A549 (cell line): ENCODE measurements at regions not wholly inside any gene's neighbourhood (a gene's known extent, or its start where the extent isn't known, plus 50 kb on each side); places are given as distances from the start of the nearest gene placed in this dataset.

Experiments used
- ATAC-seq, 2 experiments: fragments of 200-7000 bp in 1 of 2; fragments of >200 bp in 1 of 2; cut with Nextera tagmentation in 1 of 2; cut with Tn5 transposase in 1 of 2; 3 replicates each; pipeline versions ENCODE4 v1.8.0 to v1.9.1; 2018 to 2020; ENCODE audit warnings: mild to moderate bottlenecking in 1 of 2, moderate library complexity in 1 of 2
- CTCF ChIA-PET: fragments of 300-600 bp; sonication (Branson Sonifier 250); formaldehyde crosslinking; extraction: SDS; loops from one replicate; lab custom pipeline; 2021; ENCODE audit warnings: antibody characterized with exemption, inconsistent platforms; lab: Yijun Ruan, JAX
- POLR2A ChIA-PET: fragments of 350-600 bp; formaldehyde crosslinking; extraction: SDS; loops from one replicate; lab custom pipeline; 2021; ENCODE audit warnings: antibody characterized with exemption, inconsistent platforms; lab: Yijun Ruan, JAX
- DNase-seq, 2 experiments: peaks; one replicate each; pipeline versions ENCODE4 v3.0.0 to v3.0.0-alpha.2; 2011 to 2016; ENCODE audit warnings: low read depth in 1 of 2, low spot score in 1 of 2
- FAIRE-seq: peaks from 2 replicates; lab custom pipeline; 2011; peaks lifted over from hg19 to GRCh38; lab: Jason Lieb, UNC
- H3K27ac ChIP-seq, 2 experiments: fragments of >200 bp; sonication (Bioruptor Twin); formaldehyde crosslinking; 3 replicates each; pipeline ENCODE4 v1.5.1; 2016 to 2017
- H3K4me1 ChIP-seq: fragments of >200 bp; sonication (Bioruptor Twin); formaldehyde crosslinking; 3 replicates; pipeline ENCODE4 v1.6.1; 2016
- H3K4me2 ChIP-seq: fragments of >200 bp; sonication (Bioruptor Twin); formaldehyde crosslinking; 3 replicates; pipeline ENCODE4 v1.6.1; 2016
- H3K4me3 ChIP-seq: fragments of >200 bp; sonication (Bioruptor Twin); formaldehyde crosslinking; 3 replicates; pipeline ENCODE4 v1.5.1; 2016
- H3K9me3 ChIP-seq: fragments of >200 bp; sonication (Bioruptor Twin); formaldehyde crosslinking; 3 replicates; pipeline ENCODE4 v1.6.1; 2016
- BHLHE40 ChIP-seq: IDR thresholded peaks from 2 replicates; pipeline ENCODE4 v1.6.1; 2012; ENCODE audit warnings: low read depth, low read length, inconsistent platforms
- CBX8 ChIP-seq: fragments of 200-600 bp; sonication (generic); IDR thresholded peaks from 2 replicates; pipeline ENCODE4 v1.6.1; 2016
- CHD4 ChIP-seq: fragments of 200-600 bp; sonication (generic); IDR thresholded peaks from 2 replicates; pipeline ENCODE4 v1.6.1; 2016; ENCODE audit warnings: antibody characterized with exemption, mild to moderate bottlenecking, borderline replicate concordance
- EHF ChIP-seq: fragments of 250-450 bp; sonication (Bioruptor Pico); IDR thresholded peaks from 2 replicates; pipeline ENCODE4 v1.5.0; 2020; ENCODE audit warnings: mild to moderate bottlenecking
- EHMT2 ChIP-seq: fragments of 200-600 bp; sonication (generic); IDR thresholded peaks from 2 replicates; pipeline ENCODE4 v1.6.1; 2016; ENCODE audit warnings: antibody characterized with exemption, low read depth, mild to moderate bottlenecking, moderate library complexity
- HOXA7 ChIP-seq: fragments of 250-450 bp; sonication (Bioruptor Pico); IDR thresholded peaks from 2 replicates; pipeline ENCODE4 v1.5.0; 2020; ENCODE audit warnings: mild to moderate bottlenecking, moderate library complexity
- HOXB5 ChIP-seq: fragments of 250-450 bp; sonication (Bioruptor Pico); IDR thresholded peaks from 2 replicates; pipeline ENCODE4 v1.5.0; 2020; ENCODE audit warnings: mild to moderate bottlenecking, moderate library complexity
- JUN ChIP-seq, 2 experiments: fragments of >200 bp; sonication (Bioruptor Twin); formaldehyde crosslinking; IDR thresholded peaks; 2 replicates in 1 of 2; 3 replicates in 1 of 2; pipeline ENCODE4 v1.6.1; 2016 to 2017
- JUNB ChIP-seq: fragments of >200 bp; sonication (Bioruptor Twin); formaldehyde crosslinking; IDR thresholded peaks from 2 replicates; pipeline ENCODE4 v1.6.1; 2016
- KDM5A ChIP-seq: fragments of 200-600 bp; sonication (generic); IDR thresholded peaks from 2 replicates; pipeline ENCODE4 v1.6.1; 2016; ENCODE audit warnings: antibody characterized with exemption, mild to moderate bottlenecking
- NFE2L2 ChIP-seq: fragments of 150-350 bp; conservative IDR thresholded peaks from 2 replicates; pipeline ENCODE4 v1.6.1; 2014; ENCODE audit warnings: low read length
- NPAS2 ChIP-seq: fragments of 250-450 bp; sonication (Bioruptor Pico); IDR thresholded peaks from 2 replicates; pipeline ENCODE4 v1.8.0; 2022; ENCODE audit warnings: mild to moderate bottlenecking, moderate library complexity, borderline replicate concordance
- NR3C1 ChIP-seq: fragments of >200 bp; sonication (Bioruptor Twin); formaldehyde crosslinking; IDR thresholded peaks from 3 replicates; pipeline ENCODE4 v1.6.1; 2017
- PHF8 ChIP-seq: fragments of 200-600 bp; sonication (generic); IDR thresholded peaks from 2 replicates; pipeline ENCODE4 v1.6.1; 2016; ENCODE audit warnings: low read depth, mild to moderate bottlenecking, antibody characterized with exemption, moderate library complexity, borderline replicate concordance
- POLR2A ChIP-seq: IDR thresholded peaks from 2 replicates; pipeline ENCODE4 v1.6.1; 2012; ENCODE audit warnings: mild to moderate bottlenecking, low read length
- RAD21 ChIP-seq, 2 experiments: fragments of >200 bp in 1 of 2; sonication (Bioruptor Twin) in 1 of 2; formaldehyde crosslinking in 1 of 2; IDR thresholded peaks in 1 of 2; conservative IDR thresholded peaks in 1 of 2; 2 replicates in 1 of 2; 3 replicates in 1 of 2; pipeline ENCODE4 v1.6.1; 2012 to 2018; ENCODE audit warnings: inconsistent platforms in 1 of 2
- RARB ChIP-seq: fragments of 250-450 bp; sonication (Bioruptor Pico); IDR thresholded peaks from 2 replicates; pipeline ENCODE4 v1.8.0; 2021; ENCODE audit warnings: mild to moderate bottlenecking, moderate library complexity
- RCOR1 ChIP-seq: fragments of 150-350 bp; IDR thresholded peaks from 2 replicates; pipeline ENCODE4 v1.6.1; 2014; ENCODE audit warnings: antibody characterized with exemption, low read length, low read depth
- RFX5 ChIP-seq: fragments of 450-650 bp; IDR thresholded peaks from 2 replicates; pipeline ENCODE4 v1.7.1; 2014; ENCODE audit warnings: antibody characterized with exemption, mild to moderate bottlenecking, moderate library complexity
- TFCP2L1 ChIP-seq: fragments of 250-450 bp; sonication (Bioruptor Pico); IDR thresholded peaks from 2 replicates; pipeline ENCODE4 v1.5.0; 2021; ENCODE audit warnings: mild to moderate bottlenecking
- ZC3H11A ChIP-seq: fragments of 450-650 bp; IDR thresholded peaks from 2 replicates; pipeline ENCODE4 v1.6.1; 2014; ENCODE audit warnings: antibody characterized with exemption, mild to moderate bottlenecking
- ZNF302 ChIP-seq: fragments of 250-450 bp; sonication (Bioruptor Pico); IDR thresholded peaks from 2 replicates; pipeline ENCODE4 v1.9.0; 2021; ENCODE audit warnings: inconsistent platforms, mild to moderate bottlenecking, moderate library complexity
- WGBS: methylation state at CpG from one replicate; pipeline ENCODE4 v1.1.6; 2017; ENCODE audit errors: missing lambda C conversion rate; 5-methylcytosine and 5-hydroxymethylcytosine counted together
- TF ChIP-seq, protein P1 (sequence below): fragments of >200 bp; sonication (Bioruptor Twin); formaldehyde crosslinking; IDR thresholded peaks from 3 replicates; pipeline ENCODE4 v1.5.1; 2016
- TF ChIP-seq, protein P2 (sequence below): IDR thresholded peaks from 2 replicates; pipeline ENCODE4 v1.6.1; 2012
- TF ChIP-seq, protein P3 (sequence below): fragments of 200-600 bp; sonication (generic); IDR thresholded peaks from 2 replicates; pipeline ENCODE4 v1.6.1; 2016; ENCODE audit warnings: antibody characterized with exemption, mild to moderate bottlenecking, moderate library complexity
- TF ChIP-seq, protein P4 (sequence below): fragments of 150-350 bp; IDR thresholded peaks from 2 replicates; pipeline ENCODE4 v1.6.1; 2014; ENCODE audit warnings: low read depth, mild to moderate bottlenecking, low read length

DNA sequence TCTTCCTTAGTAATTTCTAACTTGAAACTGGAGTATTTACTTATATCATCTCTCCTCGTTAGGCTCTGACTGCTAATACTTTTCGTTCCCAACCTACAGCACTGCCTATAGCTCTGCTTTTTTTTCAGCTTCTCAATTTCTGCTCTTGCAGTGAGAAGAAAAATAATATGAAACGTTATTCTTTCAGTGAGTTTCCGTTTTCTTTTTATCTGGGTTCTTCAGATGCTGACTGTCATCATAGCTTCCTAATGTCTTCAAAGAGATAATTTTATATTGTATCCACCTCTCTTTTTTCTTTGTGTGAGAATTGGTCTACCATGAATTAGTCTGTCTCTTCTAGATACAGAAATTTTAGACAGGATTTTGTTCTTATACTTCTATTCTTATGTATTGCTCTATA, 454.9 kb downstream of the LMO7 start:
- TF ChIP-seq NR3C1: no peak
- no peak for TF ChIP-seq JUN (IDR thresholded peaks at IDR 0.05)
- TF ChIP-seq POLR2A: no peak
- TF ChIP-seq JUNB: no peak
- TF ChIP-seq EHMT2: no peak
- TF ChIP-seq ZNF302 (CRISPR knock-in tag): no peak
- no peak for TF ChIP-seq NFE2L2
- TF ChIP-seq HOXA7 (CRISPR knock-in tag): no peak
- TF ChIP-seq, protein P1, sequence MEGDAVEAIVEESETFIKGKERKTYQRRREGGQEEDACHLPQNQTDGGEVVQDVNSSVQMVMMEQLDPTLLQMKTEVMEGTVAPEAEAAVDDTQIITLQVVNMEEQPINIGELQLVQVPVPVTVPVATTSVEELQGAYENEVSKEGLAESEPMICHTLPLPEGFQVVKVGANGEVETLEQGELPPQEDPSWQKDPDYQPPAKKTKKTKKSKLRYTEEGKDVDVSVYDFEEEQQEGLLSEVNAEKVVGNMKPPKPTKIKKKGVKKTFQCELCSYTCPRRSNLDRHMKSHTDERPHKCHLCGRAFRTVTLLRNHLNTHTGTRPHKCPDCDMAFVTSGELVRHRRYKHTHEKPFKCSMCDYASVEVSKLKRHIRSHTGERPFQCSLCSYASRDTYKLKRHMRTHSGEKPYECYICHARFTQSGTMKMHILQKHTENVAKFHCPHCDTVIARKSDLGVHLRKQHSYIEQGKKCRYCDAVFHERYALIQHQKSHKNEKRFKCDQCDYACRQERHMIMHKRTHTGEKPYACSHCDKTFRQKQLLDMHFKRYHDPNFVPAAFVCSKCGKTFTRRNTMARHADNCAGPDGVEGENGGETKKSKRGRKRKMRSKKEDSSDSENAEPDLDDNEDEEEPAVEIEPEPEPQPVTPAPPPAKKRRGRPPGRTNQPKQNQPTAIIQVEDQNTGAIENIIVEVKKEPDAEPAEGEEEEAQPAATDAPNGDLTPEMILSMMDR: no peak
- no peak for TF ChIP-seq TFCP2L1 (CRISPR knock-in tag)
- TF ChIP-seq CBX8: no peak
- TF ChIP-seq RCOR1: no peak
- TF ChIP-seq, protein P2, sequence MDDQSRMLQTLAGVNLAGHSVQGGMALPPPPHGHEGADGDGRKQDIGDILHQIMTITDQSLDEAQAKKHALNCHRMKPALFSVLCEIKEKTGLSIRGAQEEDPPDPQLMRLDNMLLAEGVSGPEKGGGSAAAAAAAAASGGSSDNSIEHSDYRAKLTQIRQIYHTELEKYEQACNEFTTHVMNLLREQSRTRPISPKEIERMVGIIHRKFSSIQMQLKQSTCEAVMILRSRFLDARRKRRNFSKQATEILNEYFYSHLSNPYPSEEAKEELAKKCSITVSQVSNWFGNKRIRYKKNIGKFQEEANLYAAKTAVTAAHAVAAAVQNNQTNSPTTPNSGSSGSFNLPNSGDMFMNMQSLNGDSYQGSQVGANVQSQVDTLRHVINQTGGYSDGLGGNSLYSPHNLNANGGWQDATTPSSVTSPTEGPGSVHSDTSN: no peak
- WGBS: 26% methylated on average over 4 of the region's 4 CpGs
- ATAC-seq: no peak
- no peak overlapping the region for H3K4me2 ChIP-seq
- no peak overlapping the region for H3K4me3 ChIP-seq
- no peak overlapping the region for H3K27ac ChIP-seq
- H3K9me3 ChIP-seq: no peaks in the 10 kb centered on the region
- no peak for FAIRE-seq
- DNase-seq: no peak
- no peaks in the 10 kb centered on the region for H3K4me1 ChIP-seq
- CTCF ChIA-PET: interaction anchor here (0.6 to 1.1 kb wide), 2 partner anchors 333 to 788 kb away, joined by 4 read pairs; no protein-coding TSS in a partner anchor
- POLR2A ChIA-PET: no interaction called here

DNA sequence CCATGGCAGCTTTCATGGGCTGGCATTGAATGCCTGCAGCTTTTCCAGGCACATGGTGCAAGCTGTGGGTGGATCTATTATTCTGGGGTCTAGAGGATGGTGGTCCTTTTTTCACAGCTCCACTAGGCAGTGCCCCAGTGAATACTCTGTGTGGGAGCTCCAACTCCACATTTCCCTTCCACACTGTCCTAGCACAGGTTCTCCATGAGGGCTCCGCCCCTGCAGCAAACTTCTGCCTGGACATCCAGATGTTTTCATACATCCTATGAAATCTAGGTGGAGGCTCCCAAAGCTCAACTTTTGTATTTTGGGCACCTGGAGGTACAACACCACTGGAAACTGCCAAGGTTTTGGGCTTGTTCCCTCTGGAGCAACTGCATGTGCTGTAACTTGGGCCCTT, 450.6 kb downstream of the LMO7 start:
- no peak for FAIRE-seq
- Histone ChIP-seq H3K4me1 (no peaks in the 10 kb centered on the region), H3K9me3 (no peaks in the 10 kb centered on the region), H3K27ac (no peak overlapping the region), H3K4me2 (no peak overlapping the region), H3K4me3 (no peak overlapping the region)
- TF ChIP-seq ZC3H11A: no peak
- no peak for TF ChIP-seq PHF8
- TF ChIP-seq POLR2A: no peak
- TF ChIP-seq CHD4: no peak
- TF ChIP-seq TFCP2L1 (CRISPR knock-in tag): no peak
- TF ChIP-seq KDM5A: no peak
- no peak for TF ChIP-seq EHF
- TF ChIP-seq RAD21 (conservative IDR thresholded peaks at IDR 0.05 in 1 of 2, IDR thresholded peaks at IDR 0.05 in 1 of 2): no peak
- no peak for TF ChIP-seq ZNF302 (CRISPR knock-in tag)
- TF ChIP-seq HOXB5: no peak
- no peak for TF ChIP-seq NPAS2 (CRISPR knock-in tag)
- no peak for TF ChIP-seq CBX8
- no peak for TF ChIP-seq RFX5
- no peak for TF ChIP-seq RARB (CRISPR knock-in tag)
- TF ChIP-seq, protein P3, sequence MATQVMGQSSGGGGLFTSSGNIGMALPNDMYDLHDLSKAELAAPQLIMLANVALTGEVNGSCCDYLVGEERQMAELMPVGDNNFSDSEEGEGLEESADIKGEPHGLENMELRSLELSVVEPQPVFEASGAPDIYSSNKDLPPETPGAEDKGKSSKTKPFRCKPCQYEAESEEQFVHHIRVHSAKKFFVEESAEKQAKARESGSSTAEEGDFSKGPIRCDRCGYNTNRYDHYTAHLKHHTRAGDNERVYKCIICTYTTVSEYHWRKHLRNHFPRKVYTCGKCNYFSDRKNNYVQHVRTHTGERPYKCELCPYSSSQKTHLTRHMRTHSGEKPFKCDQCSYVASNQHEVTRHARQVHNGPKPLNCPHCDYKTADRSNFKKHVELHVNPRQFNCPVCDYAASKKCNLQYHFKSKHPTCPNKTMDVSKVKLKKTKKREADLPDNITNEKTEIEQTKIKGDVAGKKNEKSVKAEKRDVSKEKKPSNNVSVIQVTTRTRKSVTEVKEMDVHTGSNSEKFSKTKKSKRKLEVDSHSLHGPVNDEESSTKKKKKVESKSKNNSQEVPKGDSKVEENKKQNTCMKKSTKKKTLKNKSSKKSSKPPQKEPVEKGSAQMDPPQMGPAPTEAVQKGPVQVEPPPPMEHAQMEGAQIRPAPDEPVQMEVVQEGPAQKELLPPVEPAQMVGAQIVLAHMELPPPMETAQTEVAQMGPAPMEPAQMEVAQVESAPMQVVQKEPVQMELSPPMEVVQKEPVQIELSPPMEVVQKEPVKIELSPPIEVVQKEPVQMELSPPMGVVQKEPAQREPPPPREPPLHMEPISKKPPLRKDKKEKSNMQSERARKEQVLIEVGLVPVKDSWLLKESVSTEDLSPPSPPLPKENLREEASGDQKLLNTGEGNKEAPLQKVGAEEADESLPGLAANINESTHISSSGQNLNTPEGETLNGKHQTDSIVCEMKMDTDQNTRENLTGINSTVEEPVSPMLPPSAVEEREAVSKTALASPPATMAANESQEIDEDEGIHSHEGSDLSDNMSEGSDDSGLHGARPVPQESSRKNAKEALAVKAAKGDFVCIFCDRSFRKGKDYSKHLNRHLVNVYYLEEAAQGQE: no peak
- TF ChIP-seq, protein P4, sequence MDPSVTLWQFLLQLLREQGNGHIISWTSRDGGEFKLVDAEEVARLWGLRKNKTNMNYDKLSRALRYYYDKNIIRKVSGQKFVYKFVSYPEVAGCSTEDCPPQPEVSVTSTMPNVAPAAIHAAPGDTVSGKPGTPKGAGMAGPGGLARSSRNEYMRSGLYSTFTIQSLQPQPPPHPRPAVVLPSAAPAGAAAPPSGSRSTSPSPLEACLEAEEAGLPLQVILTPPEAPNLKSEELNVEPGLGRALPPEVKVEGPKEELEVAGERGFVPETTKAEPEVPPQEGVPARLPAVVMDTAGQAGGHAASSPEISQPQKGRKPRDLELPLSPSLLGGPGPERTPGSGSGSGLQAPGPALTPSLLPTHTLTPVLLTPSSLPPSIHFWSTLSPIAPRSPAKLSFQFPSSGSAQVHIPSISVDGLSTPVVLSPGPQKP: no peak
- TF ChIP-seq BHLHE40: no peak
- POLR2A ChIA-PET: no interaction called here
- no peak for DNase-seq
- no peak for ATAC-seq
- CTCF ChIA-PET: no interaction called here
- 33% methylated on average over 1 of the region's 1 CpG for WGBS
